ENCODE measurements at regions not wholly inside any gene's neighbourhood (a gene's known extent, or its start where the extent isn't known, plus 50 kb on each side); places are given as distances from the start of the nearest gene placed in this dataset.
"Not testable (repeated sequence)": the region's sequence is repeated elsewhere in the genome, so short reads cannot be mapped to it uniquely, and the experiment has no call there.

DNA sequence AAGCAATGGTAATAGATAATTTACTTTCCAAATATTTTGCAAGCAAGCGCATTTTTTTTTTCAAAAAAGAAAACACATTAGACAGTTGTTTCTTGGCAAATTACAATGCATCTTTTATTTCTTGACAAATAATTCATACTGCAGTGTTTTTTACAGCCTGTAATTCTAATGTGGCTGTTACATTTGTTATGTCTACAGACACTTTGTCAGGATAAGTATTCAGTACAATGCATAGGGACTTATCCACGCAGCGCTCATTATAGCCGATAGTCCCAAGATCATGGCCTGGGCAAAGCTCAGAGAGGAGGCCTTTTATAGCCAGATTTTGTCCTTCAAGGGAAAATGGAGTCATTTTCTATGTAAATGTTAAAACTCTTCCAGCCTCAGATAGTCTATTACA lies 123.0 kb upstream of the FANCL start:
- no peak overlapping the region for H3K4me3 ChIP-seq (ENCODE audit: low read length)
- no peaks in the 10 kb centered on the region for H3K27me3 ChIP-seq (ENCODE audit: control insufficient read depth, insufficient read depth, low read length)
- no peak overlapping the region for H3K9ac ChIP-seq (ENCODE audit: low read length)
- no peak overlapping the region for H3K27ac ChIP-seq (ENCODE audit: low read depth, low read length)
- no peaks in the 10 kb centered on the region for H3K36me3 ChIP-seq (ENCODE audit: control insufficient read depth, insufficient read depth, low read length)
- H3K4me1 ChIP-seq (ENCODE audit: control insufficient read depth, insufficient read depth, low read length), result no peaks in the 10 kb centered on the region

DNA sequence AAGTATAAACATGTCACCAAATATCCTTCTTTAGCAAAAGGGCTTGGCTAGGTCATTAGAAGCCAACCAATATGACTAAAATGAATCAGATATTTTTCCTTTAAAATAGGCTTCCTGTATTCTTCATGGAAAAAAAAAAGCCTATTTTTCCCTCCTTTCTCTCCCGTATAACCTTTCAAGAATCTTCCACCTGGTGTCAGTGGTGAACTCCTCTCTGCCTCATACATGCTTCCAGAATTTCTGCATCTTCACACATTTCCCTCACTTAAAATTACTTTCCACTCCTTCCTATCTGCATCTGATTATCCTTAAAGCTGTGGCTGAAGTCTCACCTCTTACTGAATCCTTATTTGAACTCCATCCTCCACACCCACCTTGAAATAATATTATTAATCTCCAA lies 116.9 kb upstream of the FANCL start:
- H3K4me3 ChIP-seq (ENCODE audit: low read length), result no peak overlapping the region
- H3K27me3 ChIP-seq (ENCODE audit: control insufficient read depth, insufficient read depth, low read length), result no peaks in the 10 kb centered on the region
- no peak overlapping the region for H3K27ac ChIP-seq (ENCODE audit: low read depth, low read length)
- no peaks in the 10 kb centered on the region for H3K36me3 ChIP-seq (ENCODE audit: control insufficient read depth, insufficient read depth, low read length)
- H3K9ac ChIP-seq (ENCODE audit: low read length), result no peak overlapping the region
- H3K4me1 ChIP-seq (ENCODE audit: control insufficient read depth, insufficient read depth, low read length), result no peaks in the 10 kb centered on the region

DNA sequence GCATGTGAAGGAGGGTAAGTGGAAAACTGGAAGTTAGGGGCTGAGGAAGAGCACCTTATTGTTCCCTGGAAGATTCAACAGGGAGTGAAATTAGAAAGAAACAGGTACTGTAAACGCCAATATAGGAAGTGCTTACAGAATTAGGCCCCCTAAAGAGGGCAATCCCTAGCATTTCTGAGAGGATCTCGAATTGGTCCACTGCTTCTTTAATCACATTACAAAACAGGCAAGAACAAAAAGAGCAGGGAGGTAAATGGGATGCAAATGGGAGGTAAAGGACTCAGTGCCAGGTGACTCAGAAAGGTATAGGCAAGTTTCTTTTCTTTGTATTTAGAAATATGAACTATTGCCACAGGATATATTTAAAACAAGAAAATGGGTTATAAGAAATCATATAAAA lies 116.4 kb upstream of the FANCL start:
- no peak overlapping the region for H3K4me3 ChIP-seq (ENCODE audit: low read length)
- no peak overlapping the region for H3K9ac ChIP-seq (ENCODE audit: low read length)
- no peaks in the 10 kb centered on the region for H3K4me1 ChIP-seq (ENCODE audit: control insufficient read depth, insufficient read depth, low read length)
- H3K27ac ChIP-seq (ENCODE audit: low read depth, low read length), result no peak overlapping the region
- no peaks in the 10 kb centered on the region for H3K27me3 ChIP-seq (ENCODE audit: control insufficient read depth, insufficient read depth, low read length)
- H3K36me3 ChIP-seq (ENCODE audit: control insufficient read depth, insufficient read depth, low read length), result no peaks in the 10 kb centered on the region

DNA sequence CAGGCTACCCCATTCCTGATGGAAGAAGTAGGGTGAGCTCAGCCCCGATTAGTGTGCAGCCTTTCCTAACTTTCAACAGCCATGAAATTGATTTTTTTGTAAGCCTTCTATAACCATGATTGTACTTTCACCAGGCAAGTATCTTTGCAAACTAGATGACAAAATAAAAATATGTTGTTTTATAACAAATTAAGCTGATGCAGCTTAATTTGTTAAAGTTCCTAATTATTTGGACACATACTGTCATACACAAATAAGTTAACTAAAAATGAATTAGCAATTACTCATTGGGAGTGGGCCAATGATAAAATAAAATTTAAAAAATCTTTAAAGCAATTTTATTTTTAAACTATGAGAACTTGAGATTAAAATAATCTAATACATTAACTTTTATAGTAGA lies 113.1 kb upstream of the FANCL start:
- Histone ChIP-seq H3K36me3 (ENCODE audit: control insufficient read depth, insufficient read depth, low read length) (no peaks in the 10 kb centered on the region), H3K9ac (ENCODE audit: low read length) (no peak overlapping the region), H3K27ac (ENCODE audit: low read depth, low read length) (no peak overlapping the region), H3K4me3 (ENCODE audit: low read length) (no peak overlapping the region), H3K27me3 (ENCODE audit: control insufficient read depth, insufficient read depth, low read length) (no peaks in the 10 kb centered on the region), H3K4me1 (ENCODE audit: control insufficient read depth, insufficient read depth, low read length) (no peaks in the 10 kb centered on the region)

DNA sequence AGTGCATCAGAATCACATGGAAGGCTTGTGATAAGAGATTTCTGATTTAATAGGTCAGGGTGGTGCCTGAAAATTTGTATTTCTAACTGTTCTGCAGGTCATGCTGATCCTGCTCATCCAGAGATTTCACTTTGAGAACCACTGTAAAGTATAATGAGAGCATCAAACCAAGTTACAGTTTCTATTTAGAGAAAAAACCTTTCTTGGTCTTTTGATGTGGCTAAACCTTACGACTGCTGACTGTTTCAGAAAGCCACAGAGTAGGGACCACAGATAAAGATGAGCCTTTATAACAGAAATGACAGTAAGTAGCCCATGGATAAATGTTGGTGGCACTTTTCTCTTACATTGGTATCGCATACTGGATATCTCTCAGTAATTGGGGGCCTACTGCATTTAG lies 109.4 kb upstream of the FANCL start:
- Histone ChIP-seq H3K9ac (ENCODE audit: low read length) (no peak overlapping the region), H3K27me3 (ENCODE audit: control insufficient read depth, insufficient read depth, low read length) (no peaks in the 10 kb centered on the region), H3K4me3 (ENCODE audit: low read length) (no peak overlapping the region), H3K4me1 (ENCODE audit: control insufficient read depth, insufficient read depth, low read length) (no peaks in the 10 kb centered on the region), H3K27ac (ENCODE audit: low read depth, low read length) (no peak overlapping the region), H3K36me3 (ENCODE audit: control insufficient read depth, insufficient read depth, low read length) (no peaks in the 10 kb centered on the region)

DNA sequence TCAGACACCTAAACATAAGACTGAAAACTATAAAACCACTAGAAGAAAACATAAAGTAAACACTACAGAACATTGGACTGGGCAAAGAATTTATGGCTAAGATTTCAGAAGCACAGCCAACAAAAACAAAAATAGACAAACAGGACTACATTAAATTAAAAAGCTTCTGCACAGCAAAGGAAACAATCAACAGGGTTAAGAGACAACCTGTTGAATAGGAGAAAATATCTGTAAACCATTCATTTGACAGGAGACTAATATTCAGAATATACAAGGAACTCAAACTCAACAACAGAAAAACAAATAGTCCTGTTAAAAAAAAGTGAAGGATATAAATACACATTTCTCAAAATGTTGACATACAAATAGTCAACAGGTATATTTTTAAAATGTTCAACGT lies 106.7 kb upstream of the FANCL start:
- Histone ChIP-seq H3K9ac (ENCODE audit: low read length) (no peak overlapping the region), H3K4me1 (ENCODE audit: control insufficient read depth, insufficient read depth, low read length) (no peaks in the 10 kb centered on the region), H3K4me3 (ENCODE audit: low read length) (no peak overlapping the region), H3K27me3 (ENCODE audit: control insufficient read depth, insufficient read depth, low read length) (no peaks in the 10 kb centered on the region), H3K27ac (ENCODE audit: low read depth, low read length) (no peak overlapping the region), H3K36me3 (ENCODE audit: control insufficient read depth, insufficient read depth, low read length) (no peaks in the 10 kb centered on the region)

DNA sequence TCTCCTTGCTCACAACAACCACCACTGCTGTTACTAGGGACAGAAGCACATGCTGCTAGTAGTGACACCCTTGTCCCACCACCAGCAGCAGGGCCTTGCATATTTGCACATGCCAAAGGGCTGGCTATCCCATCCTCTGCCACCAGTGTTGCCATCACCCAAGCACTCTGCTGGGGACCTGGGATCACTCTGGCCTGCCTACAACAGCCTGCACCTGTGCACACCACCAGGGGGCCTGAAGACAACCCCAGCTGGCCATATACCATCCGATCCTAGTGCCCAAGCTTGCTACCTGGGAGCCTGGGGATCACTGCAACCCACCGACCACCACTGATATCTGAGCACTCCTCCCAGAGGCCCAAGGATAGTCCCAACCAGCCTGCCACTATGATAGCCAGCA lies 99.9 kb upstream of the FANCL start:
- no peak overlapping the region for H3K4me3 ChIP-seq (ENCODE audit: low read length)
- no peaks in the 10 kb centered on the region for H3K36me3 ChIP-seq (ENCODE audit: control insufficient read depth, insufficient read depth, low read length)
- no peak overlapping the region for H3K9ac ChIP-seq (ENCODE audit: low read length)
- H3K4me1 ChIP-seq (ENCODE audit: control insufficient read depth, insufficient read depth, low read length), result no peaks in the 10 kb centered on the region
- H3K27ac ChIP-seq (ENCODE audit: low read depth, low read length), result no peak overlapping the region
- H3K27me3 ChIP-seq (ENCODE audit: control insufficient read depth, insufficient read depth, low read length), result no peaks in the 10 kb centered on the region

DNA sequence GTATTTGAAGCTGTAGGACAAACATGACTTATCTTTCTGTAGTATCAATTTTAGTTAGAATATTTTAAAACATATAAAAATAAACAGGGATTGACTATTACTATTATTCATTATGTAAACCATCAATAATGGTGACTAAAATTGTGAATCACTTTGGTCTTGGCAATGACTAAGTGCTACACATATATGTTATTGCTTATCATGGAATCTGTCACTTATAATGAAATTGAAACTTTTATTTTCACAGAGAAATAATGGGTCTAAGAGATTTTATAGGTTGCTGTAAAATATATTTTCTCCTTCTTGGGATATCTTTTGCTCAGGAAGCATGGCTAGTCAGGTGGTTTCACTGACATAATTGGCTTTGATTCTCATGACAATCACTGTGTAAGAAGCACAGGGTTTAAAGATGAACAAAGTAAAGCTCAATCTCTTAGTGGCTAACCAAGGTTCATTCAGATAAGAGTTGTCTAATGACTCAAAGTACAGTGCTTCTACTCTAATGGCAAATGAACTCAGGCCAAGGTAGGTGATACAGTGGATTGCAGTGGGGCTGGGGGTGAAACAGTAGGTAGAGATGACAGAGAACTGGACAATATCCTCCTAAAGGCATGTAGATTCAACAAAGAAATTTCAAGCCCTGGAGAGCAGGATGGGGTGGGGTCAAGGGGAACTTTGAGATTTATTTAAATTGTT lies 98.6 kb upstream of the FANCL start:
- H3K27ac ChIP-seq (ENCODE audit: low read depth, low read length), result no peak overlapping the region
- no peak overlapping the region for H3K9ac ChIP-seq (ENCODE audit: low read length)
- H3K4me3 ChIP-seq (ENCODE audit: low read length), result no peak overlapping the region
- no peaks in the 10 kb centered on the region for H3K4me1 ChIP-seq (ENCODE audit: control insufficient read depth, insufficient read depth, low read length)
- no peaks in the 10 kb centered on the region for H3K36me3 ChIP-seq (ENCODE audit: control insufficient read depth, insufficient read depth, low read length)
- H3K27me3 ChIP-seq (ENCODE audit: control insufficient read depth, insufficient read depth, low read length), result no peaks in the 10 kb centered on the region

DNA sequence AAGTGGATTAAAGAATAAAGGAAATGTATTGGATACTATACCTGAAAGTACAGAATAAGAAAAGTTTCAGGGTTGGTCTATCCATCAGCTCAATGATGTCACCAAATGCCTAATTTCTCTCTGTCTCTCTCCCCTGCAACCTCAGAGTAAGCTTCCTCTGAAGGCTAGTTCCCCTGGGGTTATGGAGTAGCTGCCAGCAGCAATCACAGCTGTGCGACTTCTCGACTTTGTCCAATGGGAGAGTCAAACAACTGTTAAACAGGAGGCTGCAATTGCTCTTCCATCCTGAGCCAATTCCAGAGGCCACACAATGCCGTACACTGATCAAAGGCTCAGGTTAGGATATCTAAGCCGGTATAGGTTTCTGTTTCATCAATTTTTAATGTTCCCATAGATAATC lies 95.3 kb upstream of the FANCL start:
- Histone ChIP-seq H3K9ac (ENCODE audit: low read length) (no peak overlapping the region), H3K27me3 (ENCODE audit: control insufficient read depth, insufficient read depth, low read length) (no peaks in the 10 kb centered on the region), H3K4me3 (ENCODE audit: low read length) (no peak overlapping the region)

DNA sequence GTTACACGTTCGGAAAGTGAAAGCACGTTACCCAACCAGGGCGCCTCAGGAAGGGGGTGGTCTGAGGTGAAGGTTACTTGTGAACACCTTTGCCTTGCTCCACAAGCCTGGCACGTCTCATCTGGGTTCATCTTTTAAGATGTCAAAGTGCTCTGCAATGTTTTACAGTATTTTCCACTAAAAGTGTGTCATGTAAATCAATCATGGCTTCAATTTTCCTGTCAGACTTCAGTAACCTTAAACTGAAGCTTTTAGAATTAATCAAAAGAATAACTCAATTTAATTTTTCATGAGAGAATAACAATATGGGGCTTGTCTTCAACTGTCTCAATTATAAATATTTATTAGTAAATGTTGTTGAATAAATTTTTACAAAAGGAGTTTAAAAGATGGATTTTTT lies 93.3 kb upstream of the FANCL start:
- Histone ChIP-seq H3K9ac (ENCODE audit: low read length) (no peak overlapping the region), H3K27me3 (ENCODE audit: control insufficient read depth, insufficient read depth, low read length) (no peaks in the 10 kb centered on the region), H3K4me1 (ENCODE audit: control insufficient read depth, insufficient read depth, low read length) (no peaks in the 10 kb centered on the region), H3K36me3 (ENCODE audit: control insufficient read depth, insufficient read depth, low read length) (no peaks in the 10 kb centered on the region), H3K4me3 (ENCODE audit: low read length) (no peak overlapping the region), H3K27ac (ENCODE audit: low read depth, low read length) (no peak overlapping the region)

More for the DNA sequence above, 95.3 kb upstream of the FANCL start:
- H3K27ac ChIP-seq (ENCODE audit: low read depth, low read length), result no peak overlapping the region
- H3K4me1 ChIP-seq (ENCODE audit: control insufficient read depth, insufficient read depth, low read length), result no peaks in the 10 kb centered on the region
- H3K36me3 ChIP-seq (ENCODE audit: control insufficient read depth, insufficient read depth, low read length), result no peaks in the 10 kb centered on the region

DNA sequence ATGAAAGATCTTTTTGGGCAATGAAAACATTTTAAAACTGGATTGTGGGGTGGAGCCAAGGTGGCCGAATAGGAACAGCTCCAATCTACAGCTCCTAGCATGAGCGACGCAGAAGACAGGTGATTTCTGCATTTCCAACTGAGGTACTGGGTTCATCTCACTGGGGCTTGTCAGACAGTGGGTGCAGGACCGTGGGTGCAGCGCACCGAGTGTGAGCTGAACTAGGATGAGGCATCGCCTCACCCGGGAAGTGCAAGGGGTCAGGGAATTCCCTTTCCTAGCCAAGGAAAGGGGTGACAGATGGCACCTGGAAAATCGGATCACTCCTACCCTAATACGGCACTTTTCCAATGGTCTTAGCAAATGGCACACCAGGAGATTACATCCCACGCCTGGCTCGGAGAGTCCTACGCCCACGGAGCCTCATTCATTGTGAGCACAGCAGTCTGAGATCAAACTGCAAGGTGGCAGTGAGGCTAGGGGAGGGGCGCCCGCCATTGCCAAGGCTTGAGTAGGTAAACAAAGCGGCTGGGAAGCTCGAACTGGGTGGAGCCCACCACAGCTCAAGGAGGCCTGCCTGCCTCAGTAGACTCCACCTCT lies 84.3 kb upstream of the FANCL start:
- not testable (repeated sequence) for H3K4me1 ChIP-seq (ENCODE audit: control insufficient read depth, insufficient read depth, low read length); H3K36me3 ChIP-seq (ENCODE audit: control insufficient read depth, insufficient read depth, low read length); H3K9ac ChIP-seq (ENCODE audit: low read length); H3K27ac ChIP-seq (ENCODE audit: low read depth, low read length); H3K4me3 ChIP-seq (ENCODE audit: low read length); H3K27me3 ChIP-seq (ENCODE audit: control insufficient read depth, insufficient read depth, low read length)

DNA sequence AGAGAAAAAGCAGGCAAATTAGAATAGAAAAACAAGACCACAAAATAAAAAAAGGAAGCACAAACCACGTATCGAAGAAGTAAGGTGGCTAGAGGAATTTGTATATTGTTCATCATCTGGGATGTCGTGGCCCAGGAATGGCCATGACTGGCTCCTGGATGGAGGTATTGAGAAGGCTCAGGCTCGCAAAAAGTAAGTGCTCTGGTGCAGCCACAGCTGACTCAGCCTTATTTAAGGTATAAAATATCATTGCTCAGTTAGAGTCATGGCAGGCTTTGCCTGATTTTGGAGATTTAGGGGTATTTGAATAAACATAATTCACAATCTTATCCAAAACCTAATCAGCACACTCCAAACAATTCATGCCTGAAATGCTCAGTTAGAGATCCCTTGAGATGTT lies 78.4 kb upstream of the FANCL start:
- H3K27ac ChIP-seq (ENCODE audit: low read depth, low read length), result no peak overlapping the region
- H3K4me3 ChIP-seq (ENCODE audit: low read length), result no peak overlapping the region
- H3K9ac ChIP-seq (ENCODE audit: low read length), result no peak overlapping the region
- no peaks in the 10 kb centered on the region for H3K27me3 ChIP-seq (ENCODE audit: control insufficient read depth, insufficient read depth, low read length)
- no peaks in the 10 kb centered on the region for H3K4me1 ChIP-seq (ENCODE audit: control insufficient read depth, insufficient read depth, low read length)
- H3K36me3 ChIP-seq (ENCODE audit: control insufficient read depth, insufficient read depth, low read length), result no peaks in the 10 kb centered on the region

DNA sequence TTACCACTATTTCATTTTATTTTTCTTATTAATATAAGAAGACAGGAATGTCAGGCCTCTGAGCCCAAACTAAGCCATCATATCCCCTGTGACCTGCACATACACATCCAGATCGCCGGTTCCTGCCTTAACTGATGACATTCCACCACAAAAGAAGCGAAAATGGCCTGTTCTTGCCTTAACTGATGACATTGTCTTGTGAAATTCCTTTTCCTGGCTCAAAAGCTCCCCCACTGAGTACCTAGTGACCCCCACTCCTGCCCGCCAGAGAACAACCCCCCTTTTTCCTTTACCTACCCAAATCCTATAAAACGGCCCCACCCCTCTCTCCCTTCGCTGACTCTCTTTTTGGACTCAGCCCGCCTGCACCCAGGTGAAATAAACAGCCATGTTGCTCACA lies 77.8 kb upstream of the FANCL start:
- not testable (repeated sequence) for H3K27ac ChIP-seq (ENCODE audit: low read depth, low read length); H3K36me3 ChIP-seq (ENCODE audit: control insufficient read depth, insufficient read depth, low read length); H3K9ac ChIP-seq (ENCODE audit: low read length); H3K27me3 ChIP-seq (ENCODE audit: control insufficient read depth, insufficient read depth, low read length); H3K4me1 ChIP-seq (ENCODE audit: control insufficient read depth, insufficient read depth, low read length); H3K4me3 ChIP-seq (ENCODE audit: low read length)

All from rectal smooth muscle tissue (tissue), 1 donor.